RWPE1 (cell line): ENCODE measurements at regions not wholly inside any gene's neighbourhood (a gene's known extent, or its start where the extent isn't known, plus 50 kb on each side); places are given as distances from the start of the nearest gene placed in this dataset.

Experiments
- CTCF ChIA-PET: fragments of 350-600 bp; sonication (Branson Sonifier 250); formaldehyde crosslinking; extraction: SDS; loops from one replicate; lab custom pipeline; 2021; lab: Yijun Ruan, JAX
- POLR2A ChIA-PET: fragments of 400-600 bp; formaldehyde crosslinking; extraction: SDS; loops from one replicate; lab custom pipeline; 2020; ENCODE audit warnings: antibody characterized with exemption; ENCODE audit not compliant: low non-redundant PET; lab: Yijun Ruan, JAX
- DNase-seq: peaks from one replicate; pipeline ENCODE4 v3.0.0; 2012; ENCODE audit warnings: low spot score
- H3K27ac ChIP-seq: fragments of 450-650 bp; 2 replicates; pipeline ENCODE4 v1.5.1; 2017
- TF ChIP-seq, protein P1 (sequence below): fragments of 450-650 bp; conservative IDR thresholded peaks from 2 replicates; pipeline ENCODE4 v1.5.1; 2017; ENCODE audit warnings: low read depth, mild to moderate bottlenecking

DNA sequence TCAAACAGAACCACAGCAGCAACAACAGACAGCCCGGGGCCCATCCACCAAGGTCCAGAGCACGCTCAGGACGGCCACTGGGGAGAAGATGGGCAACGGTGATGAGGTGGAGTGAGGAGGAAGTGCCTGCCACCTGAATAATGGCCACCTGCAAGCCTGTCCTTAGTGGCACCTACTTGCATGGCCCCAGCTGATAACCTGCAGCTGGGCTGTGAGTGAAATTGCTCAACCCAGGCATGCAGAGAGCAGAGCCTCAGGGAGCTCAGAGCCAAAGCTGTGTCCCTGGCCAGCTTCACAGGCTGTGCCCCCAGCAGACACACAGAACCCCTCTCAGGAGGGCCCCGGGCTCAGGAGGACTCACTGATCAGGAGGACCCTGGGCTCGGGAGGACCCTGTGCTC, 102.4 kb upstream of the ADRA2C start:
- DNase-seq, result no peak
- H3K27ac ChIP-seq, result no peak overlapping the region
- TF ChIP-seq, protein P1, sequence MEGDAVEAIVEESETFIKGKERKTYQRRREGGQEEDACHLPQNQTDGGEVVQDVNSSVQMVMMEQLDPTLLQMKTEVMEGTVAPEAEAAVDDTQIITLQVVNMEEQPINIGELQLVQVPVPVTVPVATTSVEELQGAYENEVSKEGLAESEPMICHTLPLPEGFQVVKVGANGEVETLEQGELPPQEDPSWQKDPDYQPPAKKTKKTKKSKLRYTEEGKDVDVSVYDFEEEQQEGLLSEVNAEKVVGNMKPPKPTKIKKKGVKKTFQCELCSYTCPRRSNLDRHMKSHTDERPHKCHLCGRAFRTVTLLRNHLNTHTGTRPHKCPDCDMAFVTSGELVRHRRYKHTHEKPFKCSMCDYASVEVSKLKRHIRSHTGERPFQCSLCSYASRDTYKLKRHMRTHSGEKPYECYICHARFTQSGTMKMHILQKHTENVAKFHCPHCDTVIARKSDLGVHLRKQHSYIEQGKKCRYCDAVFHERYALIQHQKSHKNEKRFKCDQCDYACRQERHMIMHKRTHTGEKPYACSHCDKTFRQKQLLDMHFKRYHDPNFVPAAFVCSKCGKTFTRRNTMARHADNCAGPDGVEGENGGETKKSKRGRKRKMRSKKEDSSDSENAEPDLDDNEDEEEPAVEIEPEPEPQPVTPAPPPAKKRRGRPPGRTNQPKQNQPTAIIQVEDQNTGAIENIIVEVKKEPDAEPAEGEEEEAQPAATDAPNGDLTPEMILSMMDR, result no peak
- ChIA-PET POLR2A (no interaction called here), CTCF (no interaction called here)

DNA sequence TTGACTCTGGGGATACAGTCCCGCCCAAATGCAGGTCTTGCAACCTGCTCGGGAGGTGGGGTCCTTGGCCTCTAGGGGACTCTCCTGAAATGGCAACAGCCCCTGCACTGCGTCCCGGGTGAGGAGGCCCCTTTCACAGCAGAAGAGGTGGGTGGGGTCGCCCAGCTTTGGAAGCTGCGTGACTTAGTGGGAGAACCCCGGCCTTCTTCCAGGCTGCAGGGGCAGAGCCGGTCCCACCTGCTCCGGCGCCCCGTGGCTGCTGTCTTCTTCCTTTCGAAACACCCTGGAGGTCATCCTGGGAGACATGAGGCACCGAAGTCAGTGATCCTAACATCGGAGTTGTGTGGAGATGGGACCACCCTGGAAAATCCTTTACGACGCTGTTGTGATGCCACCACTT, 103.7 kb upstream of the ADRA2C start:
- H3K27ac ChIP-seq, result no peak overlapping the region
- no peak for DNase-seq
- TF ChIP-seq, protein P1, result no peak
- POLR2A ChIA-PET, result no interaction called here
- CTCF ChIA-PET, result no interaction called here

DNA sequence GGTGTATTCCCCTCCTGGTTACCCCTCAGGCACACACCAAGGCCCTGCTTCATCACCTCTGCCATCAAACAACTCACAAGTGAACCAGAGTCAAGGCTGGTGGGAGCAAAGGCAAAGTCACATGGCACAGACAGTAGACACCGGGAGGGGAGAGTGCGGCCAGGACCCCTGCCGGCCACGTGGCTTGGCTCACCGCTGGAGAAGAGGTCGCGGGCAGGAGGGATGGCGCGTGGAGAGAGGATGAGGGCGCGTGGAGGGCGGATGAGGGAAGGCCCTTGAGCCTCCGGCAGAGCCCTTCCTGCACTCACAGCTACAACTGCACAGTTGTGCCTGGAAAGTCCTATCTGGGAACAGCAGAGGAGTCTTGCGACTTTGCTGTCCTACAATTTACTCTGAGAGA, 104.2 kb upstream of the ADRA2C start:
- DNase-seq, result no peak
- POLR2A ChIA-PET, result no interaction called here
- CTCF ChIA-PET, result no interaction called here
- no peak overlapping the region for H3K27ac ChIP-seq
- TF ChIP-seq, protein P1, result no peak

DNA sequence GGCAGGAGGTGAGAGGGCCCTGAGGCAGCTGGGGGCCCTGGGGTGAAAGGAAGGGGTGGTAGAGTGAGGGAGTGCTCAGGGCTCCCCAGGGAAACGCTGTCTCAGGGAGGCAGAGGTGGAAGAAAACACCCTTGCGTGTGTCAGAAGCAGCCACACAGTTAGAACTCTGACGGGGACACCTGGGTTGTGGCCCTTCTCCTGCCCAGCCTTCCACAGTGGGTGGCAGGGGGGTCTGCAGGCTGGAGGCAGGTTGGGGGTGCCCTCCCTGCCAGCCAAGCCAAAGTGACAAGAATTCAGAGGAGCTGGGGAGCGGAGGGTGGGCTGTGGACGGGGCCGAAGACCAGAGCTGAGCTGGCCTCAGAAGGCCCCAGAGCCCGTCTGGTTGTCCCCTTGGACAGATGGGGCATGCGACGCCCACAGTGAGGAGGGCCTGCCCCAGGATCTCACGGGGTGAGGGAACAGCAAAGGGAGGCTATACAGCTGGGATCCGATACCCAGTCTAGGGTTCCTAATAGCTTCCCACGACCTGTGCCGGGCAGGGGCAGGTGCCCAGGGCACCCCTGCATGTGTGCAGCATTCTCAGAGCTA, 105.2 kb upstream of the ADRA2C start:
- no peak for DNase-seq
- ChIA-PET CTCF (no interaction called here), POLR2A (no interaction called here)
- TF ChIP-seq, protein P1, result no peak
- no peak overlapping the region for H3K27ac ChIP-seq

DNA sequence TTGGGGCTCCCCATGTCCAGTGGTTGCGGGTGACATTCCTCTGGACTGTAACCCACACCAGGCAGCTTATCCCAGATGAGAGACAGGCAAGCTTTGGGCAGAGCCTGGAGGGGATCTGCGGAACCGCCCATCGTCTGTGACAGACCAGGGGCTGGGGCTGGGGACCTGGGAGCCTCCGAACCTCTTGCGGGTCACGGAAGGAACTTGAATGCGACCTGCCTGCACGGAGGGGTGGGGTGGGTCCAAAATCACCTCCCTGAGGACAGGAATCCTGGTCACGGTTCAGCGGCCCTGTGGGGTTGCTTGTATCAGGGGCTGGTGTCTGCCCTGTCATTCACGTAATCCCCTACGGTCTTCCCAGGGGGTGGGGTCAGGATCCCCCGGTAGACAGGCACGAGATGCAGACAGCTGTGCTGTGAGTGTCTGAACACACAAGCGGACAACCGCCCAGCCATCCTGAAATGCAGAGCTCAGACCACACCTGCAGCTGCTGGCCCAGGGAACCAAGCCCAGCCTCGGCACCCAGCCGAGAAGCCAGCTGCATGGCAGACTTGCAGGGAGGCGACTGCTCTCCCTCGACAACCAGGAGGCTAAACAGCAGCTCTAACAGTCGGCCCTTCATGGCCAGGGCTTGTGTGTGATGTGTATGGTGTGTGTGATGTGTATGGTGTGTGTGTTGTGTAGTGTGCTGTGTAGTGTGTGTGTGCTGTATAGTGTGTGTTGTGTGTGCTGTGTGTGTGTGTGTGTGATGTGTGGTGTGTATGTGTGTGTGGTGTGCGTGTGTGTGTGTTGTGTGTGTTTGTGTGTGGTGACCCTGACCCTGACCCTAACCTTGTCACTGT, 105.9 kb upstream of the ADRA2C start:
- DNase-seq, result no peak
- TF ChIP-seq, protein P1, result no peak
- H3K27ac ChIP-seq, result no peak overlapping the region
- POLR2A ChIA-PET, result no interaction called here
- CTCF ChIA-PET, result no interaction called here

DNA sequence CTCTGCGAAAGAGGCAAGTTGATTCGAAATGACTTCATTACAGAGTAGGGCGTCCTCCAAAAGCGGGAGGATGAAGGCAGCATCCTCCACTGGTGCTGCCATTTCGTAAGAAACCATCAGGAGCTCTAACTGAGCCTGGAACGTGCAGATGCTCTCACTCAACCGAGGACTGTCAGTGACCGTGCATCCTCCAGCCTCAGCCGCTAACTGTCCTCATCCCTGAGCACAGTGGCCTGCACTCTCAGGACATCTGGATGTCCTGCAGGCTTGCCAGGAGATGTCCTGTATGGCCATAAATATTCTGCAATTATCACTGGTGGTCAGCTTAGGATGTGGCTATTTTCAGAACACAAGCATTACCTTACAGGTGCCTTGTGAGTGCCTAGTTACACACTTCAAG, 107.1 kb upstream of the ADRA2C start:
- ChIA-PET CTCF (no interaction called here), POLR2A (no interaction called here)
- DNase-seq, result no peak

More for the DNA sequence above, 107.1 kb upstream of the ADRA2C start:
- TF ChIP-seq, protein P1, result no peak
- no peak overlapping the region for H3K27ac ChIP-seq
